RWPE1 (cell line): ENCODE measurements at regions not wholly inside any gene's neighbourhood (a gene's known extent, or its start where the extent isn't known, plus 50 kb on each side); places are given as distances from the start of the nearest gene placed in this dataset.

Experiments
- CTCF ChIA-PET: fragments of 350-600 bp; sonication (Branson Sonifier 250); formaldehyde crosslinking; extraction: SDS; loops from one replicate; lab custom pipeline; 2021; lab: Yijun Ruan, JAX
- POLR2A ChIA-PET: fragments of 400-600 bp; formaldehyde crosslinking; extraction: SDS; loops from one replicate; lab custom pipeline; 2020; ENCODE audit warnings: antibody characterized with exemption; ENCODE audit not compliant: low non-redundant PET; lab: Yijun Ruan, JAX
- DNase-seq: peaks from one replicate; pipeline ENCODE4 v3.0.0; 2012; ENCODE audit warnings: low spot score
- H3K27ac ChIP-seq: fragments of 450-650 bp; 2 replicates; pipeline ENCODE4 v1.5.1; 2017
- TF ChIP-seq, protein P1 (sequence below): fragments of 450-650 bp; conservative IDR thresholded peaks from 2 replicates; pipeline ENCODE4 v1.5.1; 2017; ENCODE audit warnings: low read depth, mild to moderate bottlenecking

GRCh38 chr16:60241671-60242070 is 1507.6 kb upstream of the GOT2 start:
- no peak overlapping the region for H3K27ac ChIP-seq

DNA sequence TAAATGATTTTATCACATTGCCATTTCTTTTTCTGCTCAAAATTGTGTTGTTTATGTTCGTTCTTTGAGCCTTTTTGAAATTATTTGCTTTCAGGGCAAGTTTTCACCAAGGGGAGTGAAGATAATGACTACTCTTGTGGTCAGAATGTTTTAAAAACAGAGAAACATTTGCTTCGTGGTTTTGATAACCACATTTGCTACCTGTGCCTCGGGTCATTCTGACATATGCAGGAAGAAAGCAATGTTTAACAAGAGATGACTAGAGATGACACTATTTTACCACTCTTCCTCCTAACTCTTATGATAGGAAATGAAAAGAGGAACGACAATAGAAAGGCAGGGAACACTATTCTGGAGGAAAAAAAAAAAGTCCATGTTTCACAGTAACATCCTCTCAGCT is 1496.5 kb upstream of the GOT2 start:
- CTCF ChIA-PET: no interaction called here
- TF ChIP-seq, protein P1, sequence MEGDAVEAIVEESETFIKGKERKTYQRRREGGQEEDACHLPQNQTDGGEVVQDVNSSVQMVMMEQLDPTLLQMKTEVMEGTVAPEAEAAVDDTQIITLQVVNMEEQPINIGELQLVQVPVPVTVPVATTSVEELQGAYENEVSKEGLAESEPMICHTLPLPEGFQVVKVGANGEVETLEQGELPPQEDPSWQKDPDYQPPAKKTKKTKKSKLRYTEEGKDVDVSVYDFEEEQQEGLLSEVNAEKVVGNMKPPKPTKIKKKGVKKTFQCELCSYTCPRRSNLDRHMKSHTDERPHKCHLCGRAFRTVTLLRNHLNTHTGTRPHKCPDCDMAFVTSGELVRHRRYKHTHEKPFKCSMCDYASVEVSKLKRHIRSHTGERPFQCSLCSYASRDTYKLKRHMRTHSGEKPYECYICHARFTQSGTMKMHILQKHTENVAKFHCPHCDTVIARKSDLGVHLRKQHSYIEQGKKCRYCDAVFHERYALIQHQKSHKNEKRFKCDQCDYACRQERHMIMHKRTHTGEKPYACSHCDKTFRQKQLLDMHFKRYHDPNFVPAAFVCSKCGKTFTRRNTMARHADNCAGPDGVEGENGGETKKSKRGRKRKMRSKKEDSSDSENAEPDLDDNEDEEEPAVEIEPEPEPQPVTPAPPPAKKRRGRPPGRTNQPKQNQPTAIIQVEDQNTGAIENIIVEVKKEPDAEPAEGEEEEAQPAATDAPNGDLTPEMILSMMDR: no peak
- H3K27ac ChIP-seq: no peak overlapping the region
- no peak for DNase-seq
- POLR2A ChIA-PET: no interaction called here

More at GRCh38 chr16:60241671-60242070, 1507.6 kb upstream of the GOT2 start:
- CTCF ChIA-PET: interaction anchor here (0.5 to 0.7 kb wide), 3 partner anchors 806 to 830 kb away, joined by 3 read pairs; no protein-coding TSS in a partner anchor
- TF ChIP-seq, protein P1: no peak
- DNase-seq: no peak
- POLR2A ChIA-PET: no interaction called here

DNA sequence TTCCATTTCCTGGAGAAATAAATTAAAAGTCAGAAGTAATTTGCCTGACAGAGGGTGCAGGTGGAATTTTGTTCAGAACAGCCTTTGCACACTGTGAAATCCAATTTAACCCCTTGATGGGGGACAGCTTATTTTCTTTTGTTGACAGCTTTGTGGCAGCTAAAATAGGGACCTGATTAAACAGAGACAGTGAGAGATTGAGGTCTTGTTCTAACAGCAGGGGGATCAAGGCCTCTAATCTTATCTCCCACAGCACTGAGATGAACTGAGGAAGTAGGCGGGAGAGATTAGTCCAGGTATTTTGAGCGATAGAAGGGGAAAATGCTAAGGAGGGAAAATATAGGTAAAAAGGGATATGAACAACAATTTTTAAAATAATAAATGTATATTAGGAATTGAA is 1491.4 kb upstream of the GOT2 start:
- POLR2A ChIA-PET: no interaction called here
- TF ChIP-seq, protein P1: no peak
- CTCF ChIA-PET: interaction anchor here (0.5 kb wide), 1 partner anchor 1217 kb away, joined by 4 read pairs; no protein-coding TSS in a partner anchor
- no peak for DNase-seq
- H3K27ac ChIP-seq: no peak overlapping the region

DNA sequence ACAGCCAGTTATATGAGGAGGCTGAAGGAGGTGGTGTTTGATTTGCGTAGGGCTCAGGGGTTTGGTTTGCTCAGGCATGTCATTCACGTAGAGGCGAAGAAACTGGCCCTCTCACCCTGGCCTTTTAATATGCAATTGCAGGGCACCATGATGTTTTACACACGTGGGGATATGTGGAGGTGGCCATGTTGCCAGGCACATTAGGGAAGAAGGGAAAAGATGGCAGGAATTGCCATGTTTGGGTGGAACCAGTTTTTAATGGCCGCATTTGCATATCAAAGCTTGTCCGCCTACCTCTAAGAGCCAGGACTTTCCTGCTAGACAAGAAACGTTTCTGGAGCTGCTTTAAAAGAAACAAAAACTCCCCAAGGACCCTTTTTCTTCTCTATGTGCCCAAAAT is 1483.7 kb upstream of the GOT2 start:
- CTCF ChIA-PET: interaction anchor here (0.6 to 0.7 kb wide), 2 partner anchors 39 to 132 kb away, joined by 3 to 4 read pairs; no protein-coding TSS in a partner anchor
- TF ChIP-seq, protein P1: no peak
- no peak overlapping the region for H3K27ac ChIP-seq
- POLR2A ChIA-PET: no interaction called here
- DNase-seq: no peak

- POLR2A ChIA-PET: no interaction called here
- no peak overlapping the region for H3K27ac ChIP-seq
- no peak for DNase-seq
- CTCF ChIA-PET: no interaction called here
- TF ChIP-seq, protein P1: no peak
Measured at GRCh38 chr16:60214311-60214710, 1480.2 kb upstream of the GOT2 start.

DNA sequence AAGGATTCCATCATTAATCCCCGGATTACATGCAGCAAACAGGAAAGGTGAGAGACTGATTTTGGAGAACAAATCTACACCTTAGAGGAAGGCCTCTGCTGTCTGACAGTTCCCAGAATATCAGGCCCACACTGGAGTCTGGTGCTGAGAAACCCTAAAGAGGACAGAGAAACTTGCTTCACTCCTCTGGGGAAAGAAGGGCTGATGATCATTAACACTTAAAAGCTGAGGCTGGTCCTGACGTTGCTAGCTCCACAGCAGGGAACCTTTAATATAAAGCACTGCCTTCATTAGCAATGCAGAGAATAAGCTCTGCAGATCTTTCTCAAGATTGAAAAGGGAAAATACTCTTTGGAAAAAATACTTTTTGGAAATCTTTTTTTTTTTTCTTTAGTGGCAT is 1472.4 kb upstream of the GOT2 start:
- TF ChIP-seq, protein P1: no peak
- no peak for DNase-seq
- no peak overlapping the region for H3K27ac ChIP-seq
- ChIA-PET CTCF (interaction anchor here (0.6 kb wide), 1 partner anchor 1973 kb away, joined by 3 read pairs; no protein-coding TSS in a partner anchor), POLR2A (no interaction called here)
